Esophagus squamous epithelium (tissue), 5 donors: ENCODE measurements at regions not wholly inside any gene's neighbourhood (a gene's known extent, or its start where the extent isn't known, plus 50 kb on each side); places are given as distances from the start of the nearest gene placed in this dataset.

ENCODE experiments used
- DNase-seq: peaks from one replicate; lab custom pipeline; 2025; lab: John Stamatoyannopoulos, UW
- H3K27ac ChIP-seq, 4 donors: fragments of 200-600 bp; sonication (generic); one replicate each; pipeline ENCODE4 v1.5.1; 2016 to 2019; ENCODE audit warnings: mild to moderate bottlenecking in 1 of 4
- H3K27me3 ChIP-seq, 4 donors: fragments of 200-600 bp; sonication (generic); 1 replicate in 3 of 4; 2 replicates in 1 of 4; pipeline versions ENCODE4 v1.5.1 to v1.6.0; 2017 to 2021; ENCODE audit warnings: antibody characterized with exemption in 1 of 4
- H3K36me3 ChIP-seq, 3 donors: fragments of 200-600 bp; sonication (generic); one replicate each; pipeline ENCODE4 v1.5.1; 2016 to 2019
- H3K4me1 ChIP-seq, 3 donors: fragments of 200-600 bp; sonication (generic); one replicate each; pipeline ENCODE4 v1.5.1; 2017 to 2019
- H3K4me3 ChIP-seq, 4 donors: fragments of 200-600 bp; sonication (generic); 1 replicate in 3 of 4; 2 replicates in 1 of 4; pipeline ENCODE4 v1.5.1; 2016 to 2019; ENCODE audit warnings: mild to moderate bottlenecking in 2 of 4, moderate library complexity in 1 of 4
- H3K9me3 ChIP-seq, 3 donors: fragments of 200-600 bp; sonication (generic); one replicate each; pipeline ENCODE4 v1.5.1; 2016 to 2019
- POLR2A ChIP-seq, 4 donors: fragments of 450-650 bp; IDR thresholded peaks; one replicate each; pipeline ENCODE4 v1.6.1; 2017; ENCODE audit warnings: antibody characterized with exemption in 4 of 4, mild to moderate bottlenecking in 4 of 4, moderate library complexity in 3 of 4
- WGBS, 2 donors: methylation state at CpG; one replicate each; pipeline ENCODE4 v1.1.5; 2018; 5-methylcytosine and 5-hydroxymethylcytosine counted together
- intact Hi-C: fragments of 100-400 bp; cut with DNase I; formaldehyde crosslinking; loops from one replicate; pipeline ENCODE4 v1.15.0; 2022
- TF ChIP-seq, protein P1 (sequence below), 6 experiments: fragments of 450-650 bp in 4 of 6; fragments of 200-600 bp in 2 of 6; sonication (generic) in 2 of 6; IDR thresholded peaks; one replicate each; pipeline ENCODE4 v1.5.1; 2016 to 2019; ENCODE audit warnings: antibody characterized with exemption in 6 of 6, mild to moderate bottlenecking in 4 of 6, moderate library complexity in 4 of 6
- donor health status: DM: yes; HTN: yes; CAD: no.

DNA sequence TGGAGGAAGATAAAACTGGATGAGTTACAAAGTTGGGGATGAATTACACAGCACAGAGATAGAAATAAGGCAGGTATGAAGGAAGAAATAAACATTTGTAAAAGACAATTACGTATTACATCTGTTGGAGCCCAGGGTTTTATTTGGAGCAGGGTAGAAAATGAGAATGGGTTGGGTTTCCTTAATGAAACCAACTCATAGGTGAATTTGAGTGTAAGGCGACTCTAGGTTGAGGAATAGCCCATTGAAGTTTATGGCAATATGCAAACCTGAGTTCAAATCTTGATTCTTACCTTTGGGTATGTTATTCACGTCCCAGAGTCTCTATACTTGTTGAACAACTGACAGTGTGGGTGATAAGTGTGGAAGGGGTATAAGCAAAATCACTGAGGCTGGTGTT is 422.3 kb upstream of the WWC1 start:
- Histone ChIP-seq H3K4me3 (no peak overlapping the region), H3K36me3 (no peaks in the 10 kb centered on the region), H3K9me3 (no peaks in the 10 kb centered on the region), H3K4me1 (no peaks in the 10 kb centered on the region), H3K27ac (no peak overlapping the region), H3K27me3 (no peaks in the 10 kb centered on the region)
- intact Hi-C loops, result no loop called here
- 74 to 85% methylated on average over 3 of the region's 3 CpGs for WGBS, 2 donors
- no peak for TF ChIP-seq POLR2A (IDR thresholded peaks at IDR 0.05)
- TF ChIP-seq, protein P1, sequence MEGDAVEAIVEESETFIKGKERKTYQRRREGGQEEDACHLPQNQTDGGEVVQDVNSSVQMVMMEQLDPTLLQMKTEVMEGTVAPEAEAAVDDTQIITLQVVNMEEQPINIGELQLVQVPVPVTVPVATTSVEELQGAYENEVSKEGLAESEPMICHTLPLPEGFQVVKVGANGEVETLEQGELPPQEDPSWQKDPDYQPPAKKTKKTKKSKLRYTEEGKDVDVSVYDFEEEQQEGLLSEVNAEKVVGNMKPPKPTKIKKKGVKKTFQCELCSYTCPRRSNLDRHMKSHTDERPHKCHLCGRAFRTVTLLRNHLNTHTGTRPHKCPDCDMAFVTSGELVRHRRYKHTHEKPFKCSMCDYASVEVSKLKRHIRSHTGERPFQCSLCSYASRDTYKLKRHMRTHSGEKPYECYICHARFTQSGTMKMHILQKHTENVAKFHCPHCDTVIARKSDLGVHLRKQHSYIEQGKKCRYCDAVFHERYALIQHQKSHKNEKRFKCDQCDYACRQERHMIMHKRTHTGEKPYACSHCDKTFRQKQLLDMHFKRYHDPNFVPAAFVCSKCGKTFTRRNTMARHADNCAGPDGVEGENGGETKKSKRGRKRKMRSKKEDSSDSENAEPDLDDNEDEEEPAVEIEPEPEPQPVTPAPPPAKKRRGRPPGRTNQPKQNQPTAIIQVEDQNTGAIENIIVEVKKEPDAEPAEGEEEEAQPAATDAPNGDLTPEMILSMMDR (IDR thresholded peaks at IDR 0.05), result no peak
- DNase-seq, result no peak

DNA sequence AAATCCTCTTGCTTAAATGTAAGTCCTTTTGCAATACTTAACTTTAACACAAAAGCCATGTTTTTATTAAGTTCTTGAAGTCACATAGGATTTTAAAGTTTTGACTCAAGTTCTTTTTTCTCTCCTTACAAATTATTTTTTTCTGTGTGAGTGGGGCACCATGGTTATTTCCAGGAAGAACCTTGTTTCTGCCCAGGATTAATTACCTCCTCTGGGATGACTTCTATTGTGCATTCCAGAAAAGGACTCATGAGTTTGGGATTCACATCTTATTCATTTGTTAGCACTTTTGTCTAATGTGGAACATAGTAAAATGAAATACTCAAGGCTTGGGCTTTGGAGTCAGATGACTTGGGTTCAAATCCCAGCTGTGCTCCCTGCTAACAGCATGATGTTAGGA is 421.4 kb upstream of the WWC1 start:
- Histone ChIP-seq H3K27ac (no peak overlapping the region), H3K27me3 (no peaks in the 10 kb centered on the region), H3K36me3 (no peaks in the 10 kb centered on the region), H3K4me3 (no peak overlapping the region), H3K9me3 (no peaks in the 10 kb centered on the region), H3K4me1 (no peaks in the 10 kb centered on the region)
- DNase-seq, result no peak
- intact Hi-C loops, result no loop called here
- TF ChIP-seq, protein P1 (IDR thresholded peaks at IDR 0.05), result no peak
- TF ChIP-seq POLR2A (IDR thresholded peaks at IDR 0.05), result no peak

DNA sequence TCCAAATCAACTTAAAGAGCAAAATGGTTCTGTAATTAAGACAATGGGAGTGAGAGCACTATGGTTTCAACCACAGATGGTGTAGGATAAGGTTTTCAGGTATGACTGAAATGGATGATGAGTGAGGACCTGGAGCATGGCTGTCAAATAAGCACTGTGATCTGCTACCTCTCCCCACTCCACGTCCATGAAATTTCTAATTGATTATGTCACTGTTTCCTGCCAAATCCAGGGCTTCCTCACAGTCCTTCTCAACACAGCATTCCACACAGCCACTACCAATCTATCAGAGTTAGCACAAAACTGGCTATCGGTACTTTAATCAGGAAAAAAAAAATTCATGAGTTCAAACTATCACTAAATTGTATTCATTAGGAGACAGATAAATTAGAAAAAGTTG is 420.4 kb upstream of the WWC1 start:
- intact Hi-C loops, result no loop called here

DNA sequence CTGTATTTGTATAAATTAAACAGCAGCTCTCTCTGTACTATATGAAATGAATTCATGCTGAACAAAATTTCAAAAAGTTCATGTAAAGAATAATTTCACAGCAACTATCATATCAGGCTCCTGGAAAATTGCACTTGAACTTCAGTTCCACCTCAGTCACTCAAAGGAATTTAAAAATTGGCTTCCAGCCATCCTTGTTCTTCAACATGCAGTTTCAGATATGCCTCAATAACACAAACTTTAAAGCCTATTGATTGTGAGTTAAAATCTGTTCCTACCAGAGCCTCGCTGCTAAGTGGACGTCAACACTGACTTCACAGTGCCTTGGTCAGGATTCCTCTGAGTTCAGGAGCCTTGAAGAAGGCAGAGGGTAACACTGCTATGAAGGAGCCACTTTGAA is 418.7 kb upstream of the WWC1 start:
- DNase-seq, result no peak
- 73 to 78% methylated on average over 2 of the region's 2 CpGs for WGBS, 2 donors
- Histone ChIP-seq H3K9me3 (no peaks in the 10 kb centered on the region), H3K4me1 (no peaks in the 10 kb centered on the region), H3K27me3 (no peaks in the 10 kb centered on the region), H3K27ac (no peak overlapping the region), H3K4me3 (no peak overlapping the region), H3K36me3 (no peaks in the 10 kb centered on the region)
- TF ChIP-seq, protein P1 (IDR thresholded peaks at IDR 0.05), result no peak
- intact Hi-C loops, result no loop called here

More for the DNA sequence above, 420.4 kb upstream of the WWC1 start:
- TF ChIP-seq POLR2A (IDR thresholded peaks at IDR 0.05), result no peak
- TF ChIP-seq, protein P1 (IDR thresholded peaks at IDR 0.05), result no peak
- Histone ChIP-seq H3K4me3 (no peak overlapping the region), H3K4me1 (no peaks in the 10 kb centered on the region), H3K9me3 (no peaks in the 10 kb centered on the region), H3K27me3 (no peaks in the 10 kb centered on the region), H3K27ac (no peak overlapping the region), H3K36me3 (no peaks in the 10 kb centered on the region)
- 55 to 76% methylated on average over 2 of the region's 2 CpGs for WGBS, 2 donors
- no peak for DNase-seq

DNA sequence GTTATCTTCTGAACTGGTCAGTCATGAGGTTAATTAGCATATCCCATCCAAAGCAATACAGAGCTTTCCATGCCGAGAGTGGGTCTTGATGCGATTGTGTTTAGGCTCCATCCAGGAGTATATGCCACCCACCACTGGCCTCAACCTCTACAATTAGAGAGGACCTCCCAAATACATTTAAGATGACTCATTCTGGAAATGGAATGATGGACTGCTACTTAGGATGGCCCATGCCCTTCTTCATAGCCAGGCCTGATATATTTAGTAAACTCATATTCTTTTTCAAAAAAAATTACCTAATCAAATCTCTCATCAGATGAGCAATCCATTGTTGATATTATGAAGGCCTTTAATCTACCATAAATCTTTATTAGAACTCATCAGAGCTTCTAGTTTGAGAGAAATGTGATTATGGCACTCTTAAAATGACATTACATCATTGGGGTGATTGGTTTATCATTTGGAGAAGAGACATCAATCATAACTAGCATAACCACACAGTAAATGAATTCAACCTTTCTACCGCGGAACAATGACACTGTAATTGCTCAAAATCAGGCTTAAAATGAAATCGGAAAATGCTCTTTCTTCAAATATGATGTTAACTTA is 414.2 kb upstream of the WWC1 start:
- WGBS, 2 donors, result 80 to 99% methylated on average over 5 of the region's 5 CpGs
- intact Hi-C loops, result no loop called here

More for the DNA sequence above, 414.2 kb upstream of the WWC1 start:
- Histone ChIP-seq H3K27me3 (no peaks in the 10 kb centered on the region), H3K4me3 (no peak overlapping the region), H3K36me3 (no peaks in the 10 kb centered on the region), H3K9me3 (no peaks in the 10 kb centered on the region), H3K4me1 (no peaks in the 10 kb centered on the region), H3K27ac (no peak overlapping the region)
- TF ChIP-seq, protein P1 (IDR thresholded peaks at IDR 0.05), result no peak
- no peak for TF ChIP-seq POLR2A (IDR thresholded peaks at IDR 0.05)
- no peak for DNase-seq
